Kidney epithelial cell (primary cell): ENCODE measurements at regions not wholly inside any gene's neighbourhood (a gene's known extent, or its start where the extent isn't known, plus 50 kb on each side); places are given as distances from the start of the nearest gene placed in this dataset.

Source experiments
- DNase-seq: peaks from one replicate; pipeline ENCODE4 v3.0.0-alpha.2; 2010; ENCODE audit warnings: low read depth
- H3K27me3 ChIP-seq: 2 replicates; pipeline ENCODE4 v1.6.0; 2011; ENCODE audit warnings: low read length; ENCODE audit not compliant: control insufficient read depth, insufficient read depth
- H3K36me3 ChIP-seq: 2 replicates; pipeline ENCODE4 v1.5.1; 2011; ENCODE audit warnings: low read length; ENCODE audit not compliant: control insufficient read depth, insufficient read depth
- H3K4me3 ChIP-seq: 2 replicates; pipeline ENCODE4 v1.5.1; 2011; ENCODE audit warnings: low read depth, mild to moderate bottlenecking, control low read depth, low read length
- CTCF ChIP-seq: IDR thresholded peaks from 2 replicates; pipeline ENCODE4 v1.5.1; 2011; ENCODE audit warnings: mild to moderate bottlenecking, moderate library complexity, low read length, control low read depth, inconsistent platforms; ENCODE audit not compliant: insufficient read depth, poor library complexity, severe bottlenecking

GRCh38 chr11:104666624-104667023, 231.6 kb downstream of the CASP12 start:
- no peak overlapping the region for H3K4me3 ChIP-seq
- H3K36me3 ChIP-seq, result no peaks in the 10 kb centered on the region
- DNase-seq, result no peak
- no peaks in the 10 kb centered on the region for H3K27me3 ChIP-seq
- no peak for TF ChIP-seq CTCF

- H3K36me3 ChIP-seq, result no peaks in the 10 kb centered on the region
- DNase-seq, result no peak
- H3K27me3 ChIP-seq, result no peaks in the 10 kb centered on the region
- no peak for TF ChIP-seq CTCF
- H3K4me3 ChIP-seq, result no peak overlapping the region
Observed at GRCh38 chr11:104665641-104666040, 232.6 kb downstream of the CASP12 start.

DNA sequence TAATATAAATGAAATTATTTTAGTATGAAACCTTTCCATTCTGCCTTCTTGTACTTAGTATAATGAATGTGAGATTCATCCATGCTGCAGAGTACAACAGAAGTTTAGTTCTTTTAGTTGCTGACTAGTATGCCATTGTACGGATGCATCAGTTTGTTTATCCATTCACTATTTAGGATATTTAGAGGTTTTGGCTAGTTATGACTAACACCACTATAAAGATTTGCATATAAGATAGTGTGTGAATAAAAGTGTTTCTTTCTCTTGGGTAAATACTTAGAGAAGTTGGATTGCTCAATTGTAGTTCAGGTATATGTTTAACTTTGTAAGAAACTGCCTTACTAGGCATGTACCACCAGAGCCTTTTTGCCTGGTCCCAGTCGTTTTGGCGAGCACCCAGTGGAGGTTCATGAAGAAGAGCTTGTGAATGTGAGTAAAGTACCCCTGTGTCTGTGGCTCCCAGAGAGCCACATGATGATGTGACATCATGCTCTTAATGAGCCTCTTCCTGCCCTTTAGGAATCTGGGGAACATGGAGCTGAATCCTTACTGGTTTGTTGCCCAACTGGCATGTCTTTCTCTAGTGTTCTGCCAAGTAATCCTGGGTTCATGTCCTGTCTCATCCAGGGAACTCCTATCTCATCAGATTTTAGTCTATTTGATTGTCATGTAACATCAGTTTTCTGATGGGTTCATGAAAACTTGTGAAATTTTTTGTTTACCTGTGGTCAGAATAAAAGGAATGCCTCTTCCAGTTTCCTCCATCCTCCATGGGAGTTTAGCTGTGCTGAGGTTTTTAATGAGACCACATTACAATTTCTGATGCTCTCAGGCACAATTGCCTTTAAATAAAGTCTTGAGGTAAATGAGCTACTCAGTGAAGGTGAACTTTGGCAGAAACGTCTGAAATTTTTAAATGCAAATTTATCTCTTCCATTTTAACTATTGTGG, 234.8 kb downstream of the CASP12 start:
- Histone ChIP-seq H3K4me3 (no peak overlapping the region), H3K36me3 (no peaks in the 10 kb centered on the region), H3K27me3 (no peaks in the 10 kb centered on the region)
- no peak for TF ChIP-seq CTCF
- no peak for DNase-seq

- no peak for DNase-seq
Observed at GRCh38 chr11:104661901-104662300, 236.4 kb downstream of the CASP12 start.

GRCh38 chr11:104661471-104661870, 236.8 kb downstream of the CASP12 start:
- Histone ChIP-seq H3K36me3 (no peaks in the 10 kb centered on the region), H3K27me3 (no peaks in the 10 kb centered on the region), H3K4me3 (no peak overlapping the region)
- no peak for DNase-seq
- TF ChIP-seq CTCF, result no peak

More at GRCh38 chr11:104661901-104662300, 236.4 kb downstream of the CASP12 start:
- no peak for TF ChIP-seq CTCF
- no peaks in the 10 kb centered on the region for H3K36me3 ChIP-seq
- H3K4me3 ChIP-seq, result no peak overlapping the region
- no peaks in the 10 kb centered on the region for H3K27me3 ChIP-seq
